Mesodermal cell (in vitro differentiated cells): ENCODE measurements at regions not wholly inside any gene's neighbourhood (a gene's known extent, or its start where the extent isn't known, plus 50 kb on each side); places are given as distances from the start of the nearest gene placed in this dataset.

ENCODE experiments used
- H3K27ac ChIP-seq: 2 replicates; pipeline ENCODE4 v1.7.0; 2013; ENCODE audit warnings: mild to moderate bottlenecking, low read depth, low read length, moderate library complexity; ENCODE audit not compliant: severe bottlenecking
- H3K36me3 ChIP-seq: 2 replicates; pipeline ENCODE4 v1.7.1; 2013; ENCODE audit warnings: mild to moderate bottlenecking, low read length, moderate library complexity; ENCODE audit not compliant: control insufficient read depth, insufficient read depth
- H3K4me1 ChIP-seq: one replicate; pipeline ENCODE4 v1.7.1; 2013; ENCODE audit warnings: mild to moderate bottlenecking, low read length; ENCODE audit not compliant: insufficient read depth, control insufficient read depth, poor library complexity, severe bottlenecking
- H3K4me3 ChIP-seq: 2 replicates; pipeline ENCODE4 v1.7.0; 2013; ENCODE audit warnings: low read length, control low read depth, mild to moderate bottlenecking; ENCODE audit not compliant: insufficient read depth, poor library complexity, severe bottlenecking; ENCODE audit errors: extremely low read depth
- H3K9me3 ChIP-seq: 2 replicates; pipeline ENCODE4 v1.7.1; 2013; ENCODE audit warnings: mild to moderate bottlenecking, low read length, moderate library complexity; ENCODE audit not compliant: control insufficient read depth
- WGBS, 2 experiments: methylation state at CpG; one replicate each; pipeline ENCODE4 v1.1.5; 2013; ENCODE audit warnings: missing lambda C conversion rate in 2 of 2; ENCODE audit not compliant: insufficient coverage in 2 of 2; 5-methylcytosine and 5-hydroxymethylcytosine counted together

- WGBS, 2 experiments: 80 to 87% methylated on average over 4 of the region's 5 CpGs
These were observed 738.8 kb upstream of the RBFOX1 start for GRCh38 chr16:6593799-6594198.

GRCh38 chr16:6576606-6577005 is 756.0 kb upstream of the RBFOX1 start:
- no peak overlapping the region for H3K27ac ChIP-seq
- 80 to 83% methylated on average over 1 of the region's 3 CpGs for WGBS, 2 experiments
- no peaks in the 10 kb centered on the region for H3K9me3 ChIP-seq
- H3K36me3 ChIP-seq: no peaks in the 10 kb centered on the region
- no peaks in the 10 kb centered on the region for H3K4me1 ChIP-seq
- H3K4me3 ChIP-seq: no peak overlapping the region

More at GRCh38 chr16:6593799-6594198, 738.8 kb upstream of the RBFOX1 start:
- no peaks in the 10 kb centered on the region for H3K4me1 ChIP-seq
- H3K4me3 ChIP-seq: no peak overlapping the region
- no peaks in the 10 kb centered on the region for H3K9me3 ChIP-seq
- no peak overlapping the region for H3K27ac ChIP-seq
- no peaks in the 10 kb centered on the region for H3K36me3 ChIP-seq

GRCh38 chr16:6576113-6576512 is 756.5 kb upstream of the RBFOX1 start:
- Histone ChIP-seq H3K4me3 (no peak overlapping the region), H3K27ac (no peak overlapping the region), H3K36me3 (no peaks in the 10 kb centered on the region), H3K9me3 (no peaks in the 10 kb centered on the region), H3K4me1 (no peaks in the 10 kb centered on the region)
- 92 to 96% methylated on average over 7 to 9 of the region's 10 CpGs for WGBS, 2 experiments

- 88 to 98% methylated on average over 6 of the region's 16 CpGs for WGBS, 2 experiments
These were observed 758.5 kb upstream of the RBFOX1 start for GRCh38 chr16:6574146-6574545.

GRCh38 chr16:6573577-6573976 is 759.1 kb upstream of the RBFOX1 start:
- Histone ChIP-seq H3K27ac (no peak overlapping the region), H3K9me3 (no peaks in the 10 kb centered on the region), H3K4me1 (no peaks in the 10 kb centered on the region), H3K4me3 (no peak overlapping the region), H3K36me3 (no peaks in the 10 kb centered on the region)
- WGBS, 2 experiments: 24 to 32% methylated on average over 17 to 22 of the region's 22 CpGs

More at GRCh38 chr16:6574146-6574545, 758.5 kb upstream of the RBFOX1 start:
- Histone ChIP-seq H3K4me3 (no peak overlapping the region), H3K4me1 (no peaks in the 10 kb centered on the region), H3K36me3 (no peaks in the 10 kb centered on the region), H3K9me3 (no peaks in the 10 kb centered on the region), H3K27ac (no peak overlapping the region)

GRCh38 chr16:6571044-6571443 is 761.6 kb upstream of the RBFOX1 start:
- no peaks in the 10 kb centered on the region for H3K4me1 ChIP-seq
- no peak overlapping the region for H3K4me3 ChIP-seq
- 39 to 45% methylated on average over 4 to 5 of the region's 5 CpGs for WGBS, 2 experiments
- no peak overlapping the region for H3K27ac ChIP-seq
- H3K36me3 ChIP-seq: no peaks in the 10 kb centered on the region
- no peaks in the 10 kb centered on the region for H3K9me3 ChIP-seq

GRCh38 chr16:6570530-6570929 is 762.1 kb upstream of the RBFOX1 start:
- Histone ChIP-seq H3K27ac (no peak overlapping the region), H3K4me3 (no peak overlapping the region), H3K36me3 (no peaks in the 10 kb centered on the region), H3K4me1 (no peaks in the 10 kb centered on the region), H3K9me3 (no peaks in the 10 kb centered on the region)
- whole genome bisulfite sequencing, 2 experiments: no CpG with 5 or more reads among the region's 2 CpGs

- peaks cover 6% of the 10 kb centered on the region for H3K4me1 ChIP-seq
- H3K9me3 ChIP-seq: no peaks in the 10 kb centered on the region
- H3K4me3 ChIP-seq: no peak overlapping the region
- WGBS, 2 experiments: 81 to 82% methylated on average over 2 of the region's 3 CpGs
- no peak overlapping the region for H3K27ac ChIP-seq
- no peaks in the 10 kb centered on the region for H3K36me3 ChIP-seq
These were observed 769.7 kb upstream of the RBFOX1 start for GRCh38 chr16:6562986-6563385.

- WGBS, 2 experiments: 55 to 58% methylated on average over 3 of the region's 4 CpGs
- Histone ChIP-seq H3K9me3 (no peaks in the 10 kb centered on the region), H3K4me1 (peaks cover 9% of the 10 kb centered on the region), H3K36me3 (no peaks in the 10 kb centered on the region), H3K27ac (no peak overlapping the region), H3K4me3 (no peak overlapping the region)
These were observed 772.1 kb upstream of the RBFOX1 start for GRCh38 chr16:6560306-6561100.

GRCh38 chr16:6558661-6559060 is 774.0 kb upstream of the RBFOX1 start:
- WGBS, 2 experiments: 19 to 23% methylated on average over 5 to 6 of the region's 7 CpGs

GRCh38 chr16:6558126-6558525 is 774.5 kb upstream of the RBFOX1 start:
- 7 to 11% methylated on average over 5 to 7 of the region's 8 CpGs for WGBS, 2 experiments
- H3K9me3 ChIP-seq: no peaks in the 10 kb centered on the region
- no peaks in the 10 kb centered on the region for H3K36me3 ChIP-seq
- H3K4me1 ChIP-seq: peaks cover 9% of the 10 kb centered on the region
- no peak overlapping the region for H3K4me3 ChIP-seq
- no peak overlapping the region for H3K27ac ChIP-seq

More at GRCh38 chr16:6558661-6559060, 774.0 kb upstream of the RBFOX1 start:
- Histone ChIP-seq H3K4me3 (no peak overlapping the region), H3K27ac (no peak overlapping the region), H3K36me3 (no peaks in the 10 kb centered on the region), H3K9me3 (no peaks in the 10 kb centered on the region), H3K4me1 (peaks cover 9% of the 10 kb centered on the region)
